ENCODE measurements at regions not wholly inside any gene's neighbourhood (a gene's known extent, or its start where the extent isn't known, plus 50 kb on each side); places are given as distances from the start of the nearest gene placed in this dataset.

DNA sequence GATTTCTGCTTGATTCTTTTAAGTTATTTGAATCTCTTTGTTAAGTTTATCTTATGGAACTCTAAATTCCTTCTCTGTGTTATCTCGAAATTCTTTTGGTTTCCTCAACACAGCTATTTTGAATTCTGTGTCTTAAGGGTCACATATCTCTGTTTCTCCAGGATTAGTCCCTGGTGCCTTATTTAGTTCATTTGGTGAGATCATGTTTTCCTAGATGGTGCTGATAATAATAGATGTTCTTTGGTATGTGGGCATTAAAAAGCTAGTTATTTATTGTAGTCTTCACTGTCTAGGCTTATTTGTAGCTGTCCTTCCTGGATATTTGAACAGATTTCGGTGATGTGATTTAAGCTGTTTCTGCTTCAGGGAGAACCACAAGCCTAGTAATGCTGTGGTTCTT is 615.6 kb upstream of the NECTIN3 start:
- no peak for DNase-seq
- no peaks in the 10 kb centered on the region for H3K27me3 ChIP-seq (ENCODE audit: low read depth)
- H3K4me3 ChIP-seq = no peak overlapping the region
- H3K27ac ChIP-seq (replicated peaks) = no peak overlapping the region
- H3K4me1 ChIP-seq = no peaks in the 10 kb centered on the region
- peaks cover 18% of the 10 kb centered on the region for H3K9me3 ChIP-seq (replicated peaks)
- intact Hi-C loops (cut with micrococcal nuclease) = no loop called here
- TF ChIP-seq, protein P1, sequence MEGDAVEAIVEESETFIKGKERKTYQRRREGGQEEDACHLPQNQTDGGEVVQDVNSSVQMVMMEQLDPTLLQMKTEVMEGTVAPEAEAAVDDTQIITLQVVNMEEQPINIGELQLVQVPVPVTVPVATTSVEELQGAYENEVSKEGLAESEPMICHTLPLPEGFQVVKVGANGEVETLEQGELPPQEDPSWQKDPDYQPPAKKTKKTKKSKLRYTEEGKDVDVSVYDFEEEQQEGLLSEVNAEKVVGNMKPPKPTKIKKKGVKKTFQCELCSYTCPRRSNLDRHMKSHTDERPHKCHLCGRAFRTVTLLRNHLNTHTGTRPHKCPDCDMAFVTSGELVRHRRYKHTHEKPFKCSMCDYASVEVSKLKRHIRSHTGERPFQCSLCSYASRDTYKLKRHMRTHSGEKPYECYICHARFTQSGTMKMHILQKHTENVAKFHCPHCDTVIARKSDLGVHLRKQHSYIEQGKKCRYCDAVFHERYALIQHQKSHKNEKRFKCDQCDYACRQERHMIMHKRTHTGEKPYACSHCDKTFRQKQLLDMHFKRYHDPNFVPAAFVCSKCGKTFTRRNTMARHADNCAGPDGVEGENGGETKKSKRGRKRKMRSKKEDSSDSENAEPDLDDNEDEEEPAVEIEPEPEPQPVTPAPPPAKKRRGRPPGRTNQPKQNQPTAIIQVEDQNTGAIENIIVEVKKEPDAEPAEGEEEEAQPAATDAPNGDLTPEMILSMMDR (IDR thresholded peaks at IDR 0.05; ENCODE audit: borderline replicate concordance) = no peak
- H3K36me3 ChIP-seq = no peaks in the 10 kb centered on the region

DNA sequence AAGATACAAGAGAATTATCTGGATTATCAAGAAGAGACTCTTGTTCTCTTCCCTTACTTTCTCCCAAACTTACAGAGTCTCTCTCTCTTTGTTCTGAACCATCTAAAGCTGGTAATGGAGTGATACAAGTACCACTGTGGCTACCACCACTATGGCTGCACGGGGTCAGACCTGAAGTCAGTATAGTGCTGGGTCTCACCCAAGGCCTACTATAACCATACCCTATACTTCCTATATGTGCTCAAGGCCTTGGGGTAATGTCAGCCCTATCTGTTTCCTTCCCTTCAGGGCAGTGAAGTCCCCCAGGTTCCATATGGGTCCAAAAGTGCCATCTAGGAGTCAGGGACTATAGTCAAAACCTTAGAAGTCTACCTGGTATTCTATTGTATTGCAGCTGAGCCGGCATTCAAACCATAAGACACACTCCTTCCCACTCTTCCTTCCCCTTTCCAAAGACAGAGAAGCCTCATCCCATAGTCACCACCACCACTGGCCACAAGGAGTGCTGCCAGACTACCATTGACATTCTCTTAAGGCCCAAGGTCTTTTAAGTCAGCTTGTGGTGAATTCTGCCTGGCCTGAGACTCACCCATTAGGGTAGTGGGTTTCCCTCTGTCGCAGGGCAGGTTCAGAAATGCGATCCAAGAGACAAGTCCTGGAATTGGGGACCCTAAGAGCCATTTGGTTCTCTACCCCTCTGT is 615.0 kb upstream of the NECTIN3 start:
- Histone ChIP-seq H3K36me3 (no peaks in the 10 kb centered on the region), H3K27me3 (ENCODE audit: low read depth) (no peaks in the 10 kb centered on the region), H3K4me3 (no peak overlapping the region), H3K4me1 (no peaks in the 10 kb centered on the region), H3K27ac (replicated peaks) (no peak overlapping the region), H3K9me3 (replicated peaks) (peaks cover 18% of the 10 kb centered on the region)
- intact Hi-C loops (cut with micrococcal nuclease) = no loop called here
- TF ChIP-seq, protein P1 (IDR thresholded peaks at IDR 0.05; ENCODE audit: borderline replicate concordance) = no peak
- no peak for DNase-seq

DNA sequence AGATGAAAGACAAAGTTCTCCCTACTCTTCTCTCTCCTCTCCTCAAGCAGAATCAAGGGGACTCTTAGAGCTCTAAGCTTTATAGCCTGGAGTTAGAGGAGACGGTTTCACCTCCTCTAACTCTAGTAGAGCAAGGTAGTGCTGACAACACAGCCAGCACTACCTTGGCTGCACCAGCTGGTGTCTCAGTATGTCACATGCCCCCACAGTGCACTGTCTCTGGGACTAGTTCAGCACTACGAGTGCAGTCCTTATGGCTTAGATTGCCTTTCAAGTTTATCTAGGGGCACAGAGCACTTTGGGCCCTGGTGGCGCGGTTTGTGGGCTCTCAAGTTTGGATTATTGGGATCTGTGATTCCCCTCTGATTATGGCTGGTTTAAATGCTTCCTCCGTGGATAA is 614.1 kb upstream of the NECTIN3 start:
- intact Hi-C loops (cut with micrococcal nuclease) = no loop called here
- H3K27ac ChIP-seq (replicated peaks) = no peak overlapping the region
- H3K9me3 ChIP-seq (replicated peaks) = peaks cover 18% of the 10 kb centered on the region
- H3K4me3 ChIP-seq = no peak overlapping the region
- no peaks in the 10 kb centered on the region for H3K36me3 ChIP-seq
- no peak for DNase-seq
- TF ChIP-seq, protein P1 (IDR thresholded peaks at IDR 0.05; ENCODE audit: borderline replicate concordance) = no peak
- no peaks in the 10 kb centered on the region for H3K4me1 ChIP-seq
- H3K27me3 ChIP-seq (ENCODE audit: low read depth) = no peaks in the 10 kb centered on the region

DNA sequence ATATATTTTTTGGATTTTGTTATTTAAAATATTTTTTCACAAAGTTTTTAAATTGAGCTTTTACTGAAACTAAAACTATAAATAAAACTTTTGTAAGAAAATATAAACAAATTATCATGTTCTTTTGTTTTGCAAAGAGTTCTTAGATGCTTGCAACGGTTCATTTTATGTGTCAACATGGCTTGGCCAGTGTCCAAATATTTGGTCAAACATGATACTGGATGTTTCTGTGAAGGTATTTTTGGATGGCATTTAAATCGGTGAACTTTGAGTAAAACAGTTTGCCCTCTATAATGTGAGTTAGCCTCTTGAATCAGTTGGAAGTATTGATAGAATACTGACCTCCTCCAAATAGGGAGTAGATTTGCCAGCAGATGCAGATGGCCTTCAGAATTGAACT is 612.6 kb upstream of the NECTIN3 start:
- H3K27me3 ChIP-seq (ENCODE audit: low read depth) = no peaks in the 10 kb centered on the region
- TF ChIP-seq, protein P1 (IDR thresholded peaks at IDR 0.05; ENCODE audit: borderline replicate concordance) = no peak
- no peak for DNase-seq
- H3K27ac ChIP-seq (replicated peaks) = no peak overlapping the region
- H3K9me3 ChIP-seq (replicated peaks) = peaks cover 18% of the 10 kb centered on the region
- H3K4me3 ChIP-seq = no peak overlapping the region
- H3K36me3 ChIP-seq = no peaks in the 10 kb centered on the region
- H3K4me1 ChIP-seq = no peaks in the 10 kb centered on the region
- intact Hi-C loops (cut with micrococcal nuclease) = no loop called here

DNA sequence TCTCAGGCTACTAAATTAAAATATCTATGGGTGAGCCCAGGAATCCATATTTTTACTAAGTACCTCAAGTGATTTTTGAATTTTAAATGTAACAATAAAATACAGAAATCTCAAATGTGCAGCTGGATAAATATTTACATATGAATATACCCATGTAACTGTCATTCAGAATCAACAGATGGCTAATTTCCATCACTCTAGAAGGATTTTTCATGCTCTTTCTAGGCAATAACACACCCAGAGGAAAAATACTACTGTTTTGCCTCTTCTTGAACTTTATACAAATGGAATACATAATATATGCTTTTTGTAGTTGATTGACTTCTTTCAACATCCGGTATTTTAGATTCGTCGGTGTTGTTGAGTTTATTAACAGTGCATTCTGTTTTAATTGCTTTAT is 601.3 kb upstream of the NECTIN3 start:
- intact Hi-C loops (cut with micrococcal nuclease) = no loop called here
- Histone ChIP-seq H3K27me3 (ENCODE audit: low read depth) (no peaks in the 10 kb centered on the region), H3K27ac (replicated peaks) (no peak overlapping the region), H3K9me3 (replicated peaks) (no peaks in the 10 kb centered on the region), H3K36me3 (no peaks in the 10 kb centered on the region), H3K4me1 (no peaks in the 10 kb centered on the region), H3K4me3 (no peak overlapping the region)
- TF ChIP-seq, protein P1 (IDR thresholded peaks at IDR 0.05; ENCODE audit: borderline replicate concordance) = no peak
- no peak for DNase-seq
